ENCODE measurements at regions not wholly inside any gene's neighbourhood (a gene's known extent, or its start where the extent isn't known, plus 50 kb on each side); places are given as distances from the start of the nearest gene placed in this dataset.

GRCh38 chr5:103620851-103621547, 58.4 kb upstream of the NUDT12 start:
- no peak for DNase-seq (ENCODE audit: low spot score)

- DNase-seq (ENCODE audit: low spot score), result no peak
Observed at GRCh38 chr5:103617913-103618312, 55.3 kb upstream of the NUDT12 start.

- DNase-seq (ENCODE audit: low spot score), result no peak
Observed at GRCh38 chr5:103617090-103617489, 54.5 kb upstream of the NUDT12 start.

GRCh38 chr5:103612545-103612944, 50.0 kb upstream of the NUDT12 start:
- no peak for DNase-seq (ENCODE audit: low spot score)

Measured in pons (tissue), 1 donor.